HEK293T (cell line): ENCODE measurements at regions not wholly inside any gene's neighbourhood (a gene's known extent, or its start where the extent isn't known, plus 50 kb on each side); places are given as distances from the start of the nearest gene placed in this dataset.

Source experiments
- CTCF ChIA-PET: fragments of 350-600 bp; formaldehyde crosslinking; extraction: SDS; loops from one replicate; lab custom pipeline; 2021; ENCODE audit warnings: antibody characterized with exemption, inconsistent platforms; lab: Yijun Ruan, JAX
- POLR2A ChIA-PET: fragments of 350-600 bp; formaldehyde crosslinking; extraction: SDS; loops from one replicate; lab custom pipeline; 2020; ENCODE audit warnings: antibody characterized with exemption, inconsistent platforms; lab: Yijun Ruan, JAX
- DNase-seq: peaks from one replicate; pipeline ENCODE4 v3.0.0; 2012; ENCODE audit warnings: mixed read lengths; ENCODE audit errors: extremely low spot score
- ARNT ChIP-seq: fragments of 450-650 bp; IDR thresholded peaks from 2 replicates; pipeline ENCODE4 v1.6.1; 2017; ENCODE audit warnings: mild to moderate bottlenecking
- BHLHE40 ChIP-seq: fragments of 450-650 bp; IDR thresholded peaks from 2 replicates; pipeline ENCODE4 v1.6.1; 2016; ENCODE audit warnings: mild to moderate bottlenecking, moderate library complexity, borderline replicate concordance
- CTBP1 ChIP-seq: fragments of 450-650 bp; IDR thresholded peaks from 2 replicates; pipeline ENCODE4 v1.6.1; 2016; ENCODE audit warnings: borderline replicate concordance
- ELF4 ChIP-seq: fragments of 450-650 bp; IDR thresholded peaks from 2 replicates; pipeline ENCODE4 v1.6.1; 2017; ENCODE audit warnings: antibody characterized with exemption
- FOXA1 ChIP-seq: fragments of 450-650 bp; IDR thresholded peaks from 2 replicates; pipeline ENCODE4 v1.6.1; 2016; ENCODE audit warnings: mild to moderate bottlenecking
- FOXK2 ChIP-seq: fragments of 450-650 bp; IDR thresholded peaks from 2 replicates; pipeline ENCODE4 v1.6.1; 2016; ENCODE audit warnings: mild to moderate bottlenecking
- FOXM1 ChIP-seq: fragments of 450-650 bp; IDR thresholded peaks from 2 replicates; pipeline ENCODE4 v1.6.1; 2017; ENCODE audit warnings: mild to moderate bottlenecking, borderline replicate concordance
- HDGF ChIP-seq: fragments of 450-650 bp; IDR thresholded peaks from 2 replicates; pipeline ENCODE4 v1.6.1; 2017; ENCODE audit warnings: antibody characterized with exemption, borderline replicate concordance
- L3MBTL2 ChIP-seq: fragments of 450-650 bp; conservative IDR thresholded peaks from 2 replicates; pipeline ENCODE4 v1.6.1; 2016; ENCODE audit warnings: mild to moderate bottlenecking
- LEF1 ChIP-seq: fragments of 450-650 bp; IDR thresholded peaks from 2 replicates; pipeline ENCODE4 v1.6.1; 2017; ENCODE audit warnings: mild to moderate bottlenecking, borderline replicate concordance
- NFRKB ChIP-seq: fragments of 450-650 bp; IDR thresholded peaks from 2 replicates; pipeline ENCODE4 v1.6.1; 2016; ENCODE audit warnings: mild to moderate bottlenecking, moderate library complexity
- PKNOX1 ChIP-seq: fragments of 450-650 bp; IDR thresholded peaks from 2 replicates; pipeline ENCODE4 v1.6.1; 2016
- SP1 ChIP-seq: fragments of 450-650 bp; IDR thresholded peaks from 2 replicates; pipeline ENCODE4 v1.6.1; 2017
- SUZ12 ChIP-seq: fragments of 450-650 bp; IDR thresholded peaks from 2 replicates; pipeline ENCODE4 v1.6.1; 2016; ENCODE audit warnings: mild to moderate bottlenecking
- TARDBP ChIP-seq: fragments of 450-650 bp; IDR thresholded peaks from 2 replicates; pipeline ENCODE4 v1.6.1; 2016
- ZNF384 ChIP-seq: fragments of 450-650 bp; IDR thresholded peaks from 2 replicates; pipeline ENCODE4 v1.6.1; 2016

- ChIA-PET POLR2A (no interaction called here), CTCF (no interaction called here)
- TF ChIP-seq L3MBTL2 (no peak), LEF1 (no peak), FOXK2 (no peak), CTBP1 (no peak), HDGF (no peak), SUZ12 (no peak)
- no peak for DNase-seq
Observed at GRCh38 chr1:80982831-80983230, 817.9 kb upstream of the ADGRL2 start.

- CTCF ChIA-PET: no interaction called here
- no peak for DNase-seq
- TF ChIP-seq CTBP1 (no peak), BHLHE40 (no peak), SUZ12 (no peak), HDGF (no peak)
- POLR2A ChIA-PET: no interaction called here
Observed at GRCh38 chr1:80973101-80973500, 827.6 kb upstream of the ADGRL2 start.

- no peak for DNase-seq
- CTCF ChIA-PET: no interaction called here
- TF ChIP-seq ZNF384 (no peak), CTBP1 (no peak), FOXA1 (no peak), ELF4 (no peak), TARDBP (no peak), LEF1 (no peak)
- POLR2A ChIA-PET: no interaction called here
Observed at GRCh38 chr1:80966266-80966665, 834.5 kb upstream of the ADGRL2 start.

- no peak for DNase-seq
- POLR2A ChIA-PET: no interaction called here
- CTCF ChIA-PET: no interaction called here
- TF ChIP-seq FOXK2 (no peak), SUZ12 (no peak), CTBP1 (no peak), BHLHE40 (no peak), L3MBTL2 (no peak), FOXA1 (no peak), ZNF384 (no peak), ELF4 (no peak), ARNT (no peak), TARDBP (no peak), HDGF (no peak), LEF1 (no peak), SP1 (no peak), NFRKB (no peak), FOXM1 (no peak), PKNOX1 (no peak)
Observed at GRCh38 chr1:80962564-80962963, 838.2 kb upstream of the ADGRL2 start.

- ChIA-PET POLR2A (no interaction called here), CTCF (no interaction called here)
- no peak for TF ChIP-seq L3MBTL2
- no peak for TF ChIP-seq FOXM1
- no peak for TF ChIP-seq SP1
- TF ChIP-seq ELF4: no peak
- no peak for TF ChIP-seq TARDBP
- no peak for TF ChIP-seq SUZ12
- no peak for TF ChIP-seq HDGF
- no peak for TF ChIP-seq FOXK2
- no peak for TF ChIP-seq BHLHE40
- TF ChIP-seq ZNF384: no peak
- TF ChIP-seq FOXA1: no peak
- TF ChIP-seq CTBP1: no peak
- no peak for DNase-seq
Observed at GRCh38 chr1:80961464-80962190, 839.1 kb upstream of the ADGRL2 start.

- ChIA-PET CTCF (no interaction called here), POLR2A (no interaction called here)
- TF ChIP-seq SP1: no peak
- TF ChIP-seq CTBP1: no peak
- no peak for TF ChIP-seq NFRKB
- no peak for TF ChIP-seq PKNOX1
- no peak for TF ChIP-seq TARDBP
- TF ChIP-seq FOXK2: no peak
- TF ChIP-seq SUZ12: no peak
- TF ChIP-seq ARNT: no peak
- no peak for TF ChIP-seq ELF4
- TF ChIP-seq LEF1: no peak
- TF ChIP-seq HDGF: no peak
- TF ChIP-seq BHLHE40: no peak
- TF ChIP-seq FOXM1: no peak
- no peak for TF ChIP-seq ZNF384
- no peak for TF ChIP-seq FOXA1
- TF ChIP-seq L3MBTL2: no peak
- DNase-seq: no peak
Observed at GRCh38 chr1:80933346-80933745, 867.4 kb upstream of the ADGRL2 start.

- no peak for TF ChIP-seq FOXM1
- no peak for DNase-seq
- CTCF ChIA-PET: no interaction called here
- POLR2A ChIA-PET: no interaction called here
Observed at GRCh38 chr1:80931178-80931577, 869.6 kb upstream of the ADGRL2 start.
